GM12892 (cell line): ENCODE measurements at regions not wholly inside any gene's neighbourhood (a gene's known extent, or its start where the extent isn't known, plus 50 kb on each side); places are given as distances from the start of the nearest gene placed in this dataset.
"Not testable (repeated sequence)": the region's sequence is repeated elsewhere in the genome, so short reads cannot be mapped to it uniquely, and the experiment has no call there.

Source experiments
- DNase-seq: peaks from one replicate; pipeline ENCODE4 v3.0.0; 2011; ENCODE audit not compliant: insufficient read length
- FAIRE-seq: peaks from 2 replicates; lab custom pipeline; 2011; peaks lifted over from hg19 to GRCh38; lab: Jason Lieb, UNC
- POLR2A ChIP-seq: IDR thresholded peaks from 2 replicates; pipeline ENCODE4 v1.6.1; 2011; ENCODE audit warnings: low read depth, low read length, control low read depth
- POLR2AphosphoS5 ChIP-seq: IDR thresholded peaks from 2 replicates; pipeline ENCODE4 v1.6.1; 2011; ENCODE audit warnings: low read depth, low read length, control low read depth
- TAF1 ChIP-seq: IDR thresholded peaks from 2 replicates; pipeline ENCODE4 v1.6.1; 2011; ENCODE audit warnings: low read depth, mild to moderate bottlenecking, control low read depth, low read length, borderline replicate concordance

DNA sequence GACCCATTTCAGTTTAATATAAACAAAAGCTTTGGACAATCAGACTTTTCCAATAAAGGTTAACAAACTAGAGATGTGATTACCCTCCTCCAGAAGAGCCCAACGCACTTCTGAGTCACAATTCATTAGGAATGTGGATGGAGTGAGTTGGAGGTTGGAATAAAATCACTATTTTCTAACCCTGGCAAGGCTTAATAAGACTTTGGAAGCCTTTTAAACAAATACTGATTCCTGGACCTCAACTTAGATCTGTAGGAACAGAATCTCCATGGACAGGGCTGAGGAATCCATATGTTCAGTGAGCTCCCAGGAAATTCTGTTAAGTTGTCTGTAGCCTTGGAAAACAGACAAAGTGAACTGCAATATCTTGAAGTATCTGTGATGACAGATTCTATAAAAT lies 233.5 kb upstream of the ELL2 start:
- FAIRE-seq (no peak), DNase-seq (no peak)
- no peak for TF ChIP-seq POLR2A
- no peak for TF ChIP-seq TAF1
- TF ChIP-seq POLR2AphosphoS5: no peak

DNA sequence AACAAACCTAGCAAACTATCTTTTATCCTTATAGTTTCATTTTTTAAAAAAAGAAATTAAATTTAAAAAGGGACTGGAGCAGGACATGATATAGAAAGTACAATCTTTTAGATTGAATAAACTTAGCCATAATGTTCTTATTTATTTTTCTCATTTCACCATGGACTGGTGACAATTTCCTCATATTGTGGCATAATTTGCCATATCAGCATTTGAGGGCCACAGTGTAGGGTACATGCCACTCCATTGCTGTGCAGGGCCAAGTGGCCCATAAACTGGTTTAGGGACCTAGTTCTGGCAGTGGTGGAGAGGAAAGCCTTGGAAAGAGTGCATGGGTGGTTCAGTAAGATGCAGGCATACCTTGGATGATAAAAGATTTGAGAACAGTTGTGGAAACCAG lies 232.9 kb upstream of the ELL2 start:
- DNase-seq (no peak), FAIRE-seq (no peak)
- TF ChIP-seq POLR2A: no peak
- TF ChIP-seq TAF1: no peak
- no peak for TF ChIP-seq POLR2AphosphoS5

- DNase-seq (no peak), FAIRE-seq (no peak)
- TF ChIP-seq TAF1: no peak
- TF ChIP-seq POLR2A: no peak
- no peak for TF ChIP-seq POLR2AphosphoS5
These were observed 232.3 kb upstream of the ELL2 start for GRCh38 chr5:96193946-96194345.

- no peak for DNase-seq
- no peak for TF ChIP-seq POLR2A
- no peak for TF ChIP-seq TAF1
- no peak for TF ChIP-seq POLR2AphosphoS5
- FAIRE-seq: no peak
These were observed 228.3 kb upstream of the ELL2 start for GRCh38 chr5:96189987-96190386.

GRCh38 chr5:96189028-96189826 lies 227.6 kb upstream of the ELL2 start:
- FAIRE-seq: no peak
- DNase-seq: no peak
- TF ChIP-seq POLR2A (no peak), TAF1 (no peak), POLR2AphosphoS5 (no peak)

- TF ChIP-seq POLR2A (no peak), POLR2AphosphoS5 (no peak), TAF1 (no peak)
- DNase-seq: no peak
- no peak for FAIRE-seq
These were observed 225.8 kb upstream of the ELL2 start for GRCh38 chr5:96187309-96188027.

- not testable (repeated sequence) for FAIRE-seq
These were observed 222.9 kb upstream of the ELL2 start for GRCh38 chr5:96184510-96184909.

DNA sequence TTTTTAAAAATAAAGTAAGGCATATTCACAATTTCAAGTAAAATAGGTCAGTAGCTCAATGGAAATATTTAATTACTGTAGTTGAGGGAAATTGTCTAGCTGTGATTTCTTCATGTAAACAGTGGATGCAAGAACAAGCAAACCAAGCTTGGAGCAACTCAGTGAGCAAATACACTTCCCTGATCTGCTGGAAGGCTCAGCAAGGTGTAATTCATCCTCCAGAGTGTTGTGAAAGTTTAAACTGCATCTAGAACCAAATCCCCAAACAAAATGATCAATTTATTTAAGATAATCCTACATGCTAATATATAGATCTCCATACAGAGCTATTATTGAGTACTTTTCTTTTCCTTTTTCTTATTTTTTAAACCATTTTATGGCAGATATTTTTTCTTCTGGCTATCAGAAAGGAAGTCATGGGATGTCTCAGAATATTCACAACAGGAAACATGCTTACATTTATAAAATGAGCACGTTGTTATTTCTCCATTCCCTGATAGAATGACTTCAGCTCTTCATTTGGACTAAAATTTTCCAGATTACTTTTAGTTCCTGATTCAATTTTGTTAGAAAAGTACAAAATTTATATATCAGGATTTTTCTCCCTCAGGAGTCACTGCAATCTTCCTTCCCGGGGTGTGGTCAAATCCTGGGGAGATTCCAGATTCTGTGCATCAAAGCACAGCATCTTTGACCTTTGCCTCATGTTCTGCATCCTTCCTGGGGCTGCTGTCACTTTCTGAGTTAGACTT lies 219.2 kb upstream of the ELL2 start:
- no peak for DNase-seq
- TF ChIP-seq TAF1 (no peak), POLR2AphosphoS5 (no peak), POLR2A (no peak)
- no peak for FAIRE-seq

More at GRCh38 chr5:96184510-96184909, 222.9 kb upstream of the ELL2 start:
- not testable (repeated sequence) for DNase-seq

- peak; percentile 67 for FAIRE-seq
- no peak for DNase-seq
- TF ChIP-seq POLR2AphosphoS5 (no peak), TAF1 (no peak), POLR2A (no peak)
These were observed 215.7 kb upstream of the ELL2 start for GRCh38 chr5:96177303-96177869.

GRCh38 chr5:96176022-96176421 lies 214.4 kb upstream of the ELL2 start:
- TF ChIP-seq TAF1: no peak
- TF ChIP-seq POLR2AphosphoS5: no peak
- TF ChIP-seq POLR2A: no peak
- peak; percentile 62 for FAIRE-seq
- no peak for DNase-seq

DNA sequence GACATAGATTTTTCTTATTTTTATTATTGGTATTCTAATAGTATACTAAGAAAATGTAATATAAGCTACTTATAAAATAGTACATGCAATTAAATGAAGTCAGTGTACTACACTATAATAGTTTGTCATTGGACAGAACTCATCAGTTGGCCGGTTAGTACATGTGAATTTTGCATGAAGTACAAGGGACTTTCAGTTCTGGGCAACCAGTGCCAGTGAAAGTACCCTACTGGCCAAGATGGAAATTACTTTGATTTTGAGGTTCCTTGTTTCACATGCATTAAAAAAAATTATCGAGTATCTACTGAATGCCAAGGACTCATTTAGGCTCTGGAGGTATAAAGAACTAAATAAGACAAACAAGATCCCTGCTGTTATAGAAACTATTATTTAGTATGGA lies 213.4 kb upstream of the ELL2 start:
- FAIRE-seq (peak; percentile 62), DNase-seq (peak; percentile 10)
- TF ChIP-seq TAF1 (no peak), POLR2A (no peak), POLR2AphosphoS5 (no peak)
